ENCODE measurements at regions not wholly inside any gene's neighbourhood (a gene's known extent, or its start where the extent isn't known, plus 50 kb on each side); places are given as distances from the start of the nearest gene placed in this dataset.

DNA sequence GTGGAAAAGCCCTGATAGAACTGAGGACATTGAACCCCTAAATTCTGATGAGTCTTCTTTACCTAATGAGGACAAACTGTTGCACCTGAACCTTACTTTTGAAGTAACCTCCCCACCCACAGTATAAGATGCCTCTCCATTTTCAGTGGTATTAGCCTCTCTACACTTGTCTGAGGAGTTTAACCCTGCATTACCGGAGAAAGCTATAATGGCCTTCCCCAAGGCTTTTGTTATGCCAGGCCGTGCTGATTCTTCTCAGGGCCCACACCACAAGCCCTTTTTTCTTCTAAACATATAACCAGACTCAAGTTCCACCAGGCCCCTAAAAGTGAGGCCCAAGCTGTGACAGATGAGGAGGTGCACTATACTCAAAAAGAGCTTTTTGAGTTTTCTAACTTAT, 345.8 kb upstream of the GRID2 start:
- TF ChIP-seq CTCF (IDR thresholded peaks at IDR 0.05): no peak
- no peak for ATAC-seq
- H3K36me3 Mint-ChIP-seq (ENCODE audit: low read depth): no peaks in the 10 kb centered on the region
- CTCF ChIA-PET: no interaction called here
- POLR2A ChIA-PET: no interaction called here
- H3K4me3 Mint-ChIP-seq: no peak overlapping the region
- no peak for DNase-seq
- H3K9me3 Mint-ChIP-seq: peaks cover 14% of the 10 kb centered on the region
- no peaks in the 10 kb centered on the region for H3K4me1 Mint-ChIP-seq (ENCODE audit: low read depth)
- H3K27ac Mint-ChIP-seq: no peak overlapping the region
- intact Hi-C loops (cut with micrococcal nuclease): no loop called here
- H3K27me3 Mint-ChIP-seq: no peaks in the 10 kb centered on the region

DNA sequence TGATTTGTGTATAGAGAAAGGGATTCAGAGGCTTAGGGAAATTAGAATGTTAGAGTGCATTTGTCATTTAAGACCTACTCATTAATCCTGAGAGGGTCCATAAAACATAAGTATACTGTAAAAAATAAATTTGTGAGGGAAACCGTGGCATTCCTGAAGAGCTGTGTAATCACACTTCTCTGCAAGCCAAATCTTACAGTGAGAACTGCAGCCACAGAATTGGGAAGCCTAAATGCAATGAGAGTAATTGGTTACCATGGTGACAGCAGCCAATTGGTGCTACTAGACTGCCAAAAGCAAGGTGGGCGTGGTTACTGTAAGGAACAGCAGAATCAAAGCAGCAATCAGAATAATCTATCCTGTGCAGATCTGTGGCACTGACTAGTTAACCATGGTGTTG, 345.2 kb upstream of the GRID2 start:
- Mint-ChIP-seq H3K36me3 (ENCODE audit: low read depth) (no peaks in the 10 kb centered on the region), H3K27ac (no peak overlapping the region), H3K4me3 (no peak overlapping the region), H3K4me1 (ENCODE audit: low read depth) (no peaks in the 10 kb centered on the region), H3K27me3 (no peaks in the 10 kb centered on the region), H3K9me3 (peaks cover 14% of the 10 kb centered on the region)
- intact Hi-C loops (cut with micrococcal nuclease): no loop called here
- CTCF ChIA-PET: no interaction called here
- TF ChIP-seq CTCF (IDR thresholded peaks at IDR 0.05): no peak
- POLR2A ChIA-PET: no interaction called here
- DNase-seq (no peak), ATAC-seq (no peak)

DNA sequence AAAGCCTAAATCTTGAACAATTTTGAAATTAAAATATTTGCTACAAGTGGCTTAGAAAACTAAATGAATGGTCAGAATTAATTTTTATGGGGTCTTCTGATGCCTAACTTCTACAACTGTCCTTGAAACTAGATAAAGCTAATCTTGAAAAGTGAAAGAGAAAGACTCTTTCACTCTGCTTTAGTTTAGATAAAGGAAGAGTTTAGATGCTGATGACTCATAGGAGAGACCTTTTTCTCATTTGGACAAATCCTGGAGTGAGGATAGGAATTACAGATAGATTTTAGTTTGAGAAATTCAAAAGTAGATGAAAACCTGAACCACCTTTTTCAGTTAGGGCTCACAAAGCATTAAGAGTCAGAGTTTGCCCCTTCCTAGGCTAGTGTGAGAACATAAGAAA, 342.3 kb upstream of the GRID2 start:
- intact Hi-C loops (cut with micrococcal nuclease): no loop called here
- Mint-ChIP-seq H3K36me3 (ENCODE audit: low read depth) (no peaks in the 10 kb centered on the region), H3K4me3 (no peak overlapping the region), H3K27me3 (no peaks in the 10 kb centered on the region), H3K4me1 (ENCODE audit: low read depth) (no peaks in the 10 kb centered on the region), H3K9me3 (peaks cover 10% of the 10 kb centered on the region), H3K27ac (no peak overlapping the region)
- CTCF ChIA-PET: no interaction called here
- TF ChIP-seq CTCF (IDR thresholded peaks at IDR 0.05): no peak
- no peak for ATAC-seq
- POLR2A ChIA-PET: no interaction called here
- no peak for DNase-seq

GRCh38 chr4:91963486-91963885, 340.3 kb upstream of the GRID2 start:
- intact Hi-C loops (cut with micrococcal nuclease): no loop called here
- peaks cover 10% of the 10 kb centered on the region for H3K9me3 Mint-ChIP-seq
- H3K27ac Mint-ChIP-seq: no peak overlapping the region
- no peaks in the 10 kb centered on the region for H3K4me1 Mint-ChIP-seq (ENCODE audit: low read depth)
- H3K4me3 Mint-ChIP-seq: no peak overlapping the region
- TF ChIP-seq CTCF (IDR thresholded peaks at IDR 0.05): no peak
- no peaks in the 10 kb centered on the region for H3K27me3 Mint-ChIP-seq
- DNase-seq (no peak), ATAC-seq (no peak)
- CTCF ChIA-PET: no interaction called here
- POLR2A ChIA-PET: no interaction called here
- H3K36me3 Mint-ChIP-seq (ENCODE audit: low read depth): no peaks in the 10 kb centered on the region

DNA sequence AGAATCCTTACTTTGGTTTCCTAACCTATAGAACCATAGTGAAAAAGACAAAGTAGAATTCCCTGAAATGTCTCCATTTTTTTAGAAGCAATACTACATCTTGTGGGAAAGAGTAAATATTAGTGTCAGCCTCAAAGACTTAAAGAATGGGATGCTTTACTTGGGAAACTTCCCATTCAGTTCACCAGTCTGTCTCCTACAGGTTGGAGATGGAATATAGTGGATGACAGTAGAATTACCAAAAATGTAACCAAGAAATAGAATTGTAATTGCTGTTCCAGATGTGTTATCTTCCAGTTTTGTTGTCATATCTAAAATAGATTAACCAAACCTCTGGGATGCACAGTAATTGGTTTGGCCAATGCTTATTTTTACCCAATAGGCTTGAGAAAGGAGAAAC, 338.6 kb upstream of the GRID2 start:
- no peak for ATAC-seq
- no peak for DNase-seq
- H3K27ac Mint-ChIP-seq: no peak overlapping the region
- POLR2A ChIA-PET: no interaction called here
- H3K4me3 Mint-ChIP-seq: no peak overlapping the region
- H3K4me1 Mint-ChIP-seq (ENCODE audit: low read depth): no peaks in the 10 kb centered on the region
- H3K36me3 Mint-ChIP-seq (ENCODE audit: low read depth): no peaks in the 10 kb centered on the region
- H3K27me3 Mint-ChIP-seq: no peaks in the 10 kb centered on the region
- CTCF ChIA-PET: no interaction called here
- peaks cover 11% of the 10 kb centered on the region for H3K9me3 Mint-ChIP-seq
- intact Hi-C loops (cut with micrococcal nuclease): no loop called here
- TF ChIP-seq CTCF (IDR thresholded peaks at IDR 0.05): no peak
